ENCODE measurements at regions not wholly inside any gene's neighbourhood (a gene's known extent, or its start where the extent isn't known, plus 50 kb on each side); places are given as distances from the start of the nearest gene placed in this dataset.
"Not testable (repeated sequence)": the region's sequence is repeated elsewhere in the genome, so short reads cannot be mapped to it uniquely, and the experiment has no call there.

DNA sequence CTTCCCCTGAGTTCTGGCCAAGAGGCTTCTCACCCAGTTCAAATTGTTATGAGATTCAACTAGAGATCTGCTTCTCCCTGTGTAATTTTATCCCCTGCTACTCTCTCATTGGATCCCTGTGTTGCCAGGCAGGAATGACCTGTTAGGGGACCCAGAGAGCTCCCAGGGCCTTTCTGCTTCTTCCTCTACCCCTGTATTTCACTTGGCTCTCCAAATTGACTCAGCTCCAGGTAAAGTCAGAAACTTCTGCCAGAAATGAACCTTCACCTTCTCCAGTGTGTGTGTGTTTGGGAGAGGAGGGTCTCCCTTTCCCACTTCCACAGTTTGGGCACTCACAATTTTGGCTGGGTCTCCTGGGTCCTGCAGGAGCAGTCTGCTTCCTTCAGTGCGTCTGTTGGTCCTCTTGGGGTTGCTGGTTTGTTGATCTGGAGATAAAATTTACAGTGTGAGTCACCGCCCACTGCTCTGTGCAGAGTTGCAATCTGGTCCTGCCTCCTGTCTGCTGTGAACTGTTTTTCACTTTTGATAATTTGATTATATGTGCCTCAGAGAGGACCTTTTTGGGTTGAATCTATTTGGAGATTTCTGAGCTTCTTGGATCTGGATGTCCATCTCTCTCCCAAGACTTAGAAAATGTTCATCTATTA lies 112.4 kb upstream of the EDA2R start:
- DNase-seq (ENCODE audit: insufficient read length, low spot score) (no peak), FAIRE-seq (no peak)
- TF ChIP-seq, protein P1, sequence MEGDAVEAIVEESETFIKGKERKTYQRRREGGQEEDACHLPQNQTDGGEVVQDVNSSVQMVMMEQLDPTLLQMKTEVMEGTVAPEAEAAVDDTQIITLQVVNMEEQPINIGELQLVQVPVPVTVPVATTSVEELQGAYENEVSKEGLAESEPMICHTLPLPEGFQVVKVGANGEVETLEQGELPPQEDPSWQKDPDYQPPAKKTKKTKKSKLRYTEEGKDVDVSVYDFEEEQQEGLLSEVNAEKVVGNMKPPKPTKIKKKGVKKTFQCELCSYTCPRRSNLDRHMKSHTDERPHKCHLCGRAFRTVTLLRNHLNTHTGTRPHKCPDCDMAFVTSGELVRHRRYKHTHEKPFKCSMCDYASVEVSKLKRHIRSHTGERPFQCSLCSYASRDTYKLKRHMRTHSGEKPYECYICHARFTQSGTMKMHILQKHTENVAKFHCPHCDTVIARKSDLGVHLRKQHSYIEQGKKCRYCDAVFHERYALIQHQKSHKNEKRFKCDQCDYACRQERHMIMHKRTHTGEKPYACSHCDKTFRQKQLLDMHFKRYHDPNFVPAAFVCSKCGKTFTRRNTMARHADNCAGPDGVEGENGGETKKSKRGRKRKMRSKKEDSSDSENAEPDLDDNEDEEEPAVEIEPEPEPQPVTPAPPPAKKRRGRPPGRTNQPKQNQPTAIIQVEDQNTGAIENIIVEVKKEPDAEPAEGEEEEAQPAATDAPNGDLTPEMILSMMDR (IDR thresholded peaks at IDR 0.05; ENCODE audit: insufficient read depth, missing control alignments), result no peak

DNA sequence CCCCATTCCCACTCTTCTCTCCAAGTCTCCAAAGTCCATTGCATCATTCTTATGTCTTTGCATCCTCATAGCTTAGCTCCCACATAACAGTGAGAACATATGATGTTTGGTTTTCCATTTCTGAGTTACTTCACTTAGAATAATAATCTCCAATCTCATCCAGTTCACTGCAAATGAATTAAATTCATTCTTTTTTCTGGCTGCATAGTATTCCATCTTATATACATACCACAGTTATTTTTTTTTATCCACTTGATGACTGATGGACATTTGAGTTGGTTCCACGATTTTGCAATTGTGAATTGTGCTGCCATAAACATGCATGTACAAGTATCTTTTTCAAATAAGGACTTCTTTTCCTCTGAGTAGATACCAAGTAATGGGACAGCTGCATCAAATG lies 105.6 kb upstream of the EDA2R start:
- not testable (repeated sequence) for DNase-seq (ENCODE audit: insufficient read length, low spot score); FAIRE-seq

DNA sequence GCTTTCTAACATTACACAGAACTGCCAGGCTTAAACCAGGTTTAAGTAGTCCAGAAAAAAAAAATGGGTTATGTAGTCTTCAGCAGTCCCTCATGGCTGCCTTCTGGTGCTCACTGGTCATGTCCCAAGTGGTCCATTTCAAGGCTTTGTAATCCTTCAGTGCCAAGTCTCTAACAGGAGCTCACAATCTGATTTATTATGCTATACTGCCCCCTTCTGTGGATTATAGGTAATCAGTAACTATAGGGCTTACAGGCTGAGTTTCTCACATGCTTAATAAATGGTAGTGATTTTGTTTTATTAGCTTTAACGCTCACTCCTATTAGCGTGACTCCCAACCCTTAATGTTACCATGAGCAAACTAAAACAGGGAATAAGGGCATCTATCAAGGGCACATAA lies 92.5 kb upstream of the EDA2R start:
- no peak for FAIRE-seq
- TF ChIP-seq, protein P1 (IDR thresholded peaks at IDR 0.05; ENCODE audit: insufficient read depth, missing control alignments), result peak; percentile 45
- DNase-seq (ENCODE audit: insufficient read length, low spot score), result no peak

DNA sequence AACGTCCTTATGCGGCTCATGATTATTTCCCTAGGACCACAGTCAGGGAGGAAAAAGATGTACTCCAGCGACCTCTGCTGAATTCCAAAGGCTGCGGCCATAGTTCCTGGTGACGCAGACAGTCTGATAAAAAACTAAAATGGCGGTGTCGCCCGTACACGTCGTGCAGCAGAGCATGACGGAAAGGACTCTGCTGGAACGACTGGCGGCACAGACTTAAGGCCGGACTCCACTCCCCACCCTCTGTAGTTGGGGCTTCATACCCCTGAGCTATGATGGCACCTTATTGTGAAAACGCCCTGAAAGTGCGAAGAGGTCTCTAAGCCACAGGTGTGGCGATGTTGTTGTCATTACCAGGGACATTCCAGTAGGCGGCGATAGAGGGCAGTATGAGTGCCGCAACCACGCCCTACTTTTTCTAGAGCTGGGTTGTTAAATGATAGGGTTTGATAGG lies 90.0 kb upstream of the EDA2R start:
- TF ChIP-seq, protein P1 (IDR thresholded peaks at IDR 0.05; ENCODE audit: insufficient read depth, missing control alignments), result peak; percentile 38
- no peak for FAIRE-seq
- no peak for DNase-seq (ENCODE audit: insufficient read length, low spot score)

DNA sequence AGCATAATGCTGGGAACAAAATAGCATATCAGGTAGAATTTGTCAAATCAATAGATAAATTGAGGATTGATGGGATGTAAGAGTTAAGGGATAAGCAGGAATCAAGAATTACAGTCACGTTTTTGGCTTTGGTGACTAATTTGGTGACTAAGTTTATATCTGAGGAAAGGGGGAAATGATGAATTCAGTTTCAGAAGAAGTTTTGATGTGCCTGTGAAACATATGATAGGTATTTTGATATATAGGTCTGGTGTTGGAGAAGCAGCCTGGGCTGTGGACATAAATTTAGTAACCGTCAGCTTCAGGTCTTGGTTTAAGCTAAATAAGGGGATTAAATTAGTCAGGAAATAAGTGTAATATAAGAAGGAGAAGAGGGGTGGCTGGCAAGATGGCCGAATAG lies 79.0 kb upstream of the EDA2R start:
- TF ChIP-seq, protein P1 (IDR thresholded peaks at IDR 0.05; ENCODE audit: insufficient read depth, missing control alignments), result no peak
- FAIRE-seq (no peak), DNase-seq (ENCODE audit: insufficient read length, low spot score) (no peak)

DNA sequence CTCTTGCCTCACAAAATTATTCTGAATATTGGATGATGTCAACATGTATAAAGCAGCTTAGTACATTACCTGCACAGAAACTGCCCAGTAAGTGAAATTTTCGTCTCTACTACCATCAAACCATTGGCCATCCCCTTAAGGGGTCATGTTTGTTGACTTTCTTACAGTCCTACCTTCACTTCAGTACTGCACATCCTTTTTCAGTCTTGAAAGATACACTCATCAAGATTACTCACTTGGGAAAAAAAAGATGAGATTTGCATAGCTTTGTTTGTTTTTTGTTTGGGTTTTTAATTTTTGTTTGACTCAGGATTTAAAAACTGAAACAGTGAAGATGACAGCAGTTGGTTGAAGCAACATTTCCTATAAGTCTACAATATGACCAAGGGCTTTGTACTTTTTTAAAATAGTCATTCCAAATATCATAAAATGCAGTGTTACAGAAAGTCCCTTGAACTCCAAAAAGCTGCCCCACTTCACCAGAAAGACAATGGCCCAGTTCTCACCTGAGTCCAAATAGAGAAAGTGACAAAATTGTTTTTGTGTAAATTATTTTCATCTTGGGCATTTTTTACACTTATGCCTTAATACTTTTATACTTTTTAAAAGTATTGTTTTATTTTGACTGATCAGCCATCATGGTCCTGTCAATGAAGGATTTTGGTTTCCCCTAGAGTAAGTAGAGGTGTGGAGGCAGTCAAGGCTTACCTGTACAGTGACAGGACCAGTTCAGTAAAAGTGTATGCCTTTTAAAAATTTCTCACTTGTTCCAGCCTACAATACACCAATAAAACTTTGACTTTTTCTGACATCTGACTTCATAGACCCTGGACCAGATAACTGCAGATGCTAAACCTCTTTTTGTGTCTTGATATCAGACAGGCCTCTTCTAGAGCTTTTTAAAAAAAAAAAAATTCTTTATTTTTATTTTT lies 59.7 kb upstream of the EDA2R start:
- FAIRE-seq, result no peak
- DNase-seq (ENCODE audit: insufficient read length, low spot score), result no peak
- TF ChIP-seq, protein P1 (IDR thresholded peaks at IDR 0.05; ENCODE audit: insufficient read depth, missing control alignments), result no peak

DNA sequence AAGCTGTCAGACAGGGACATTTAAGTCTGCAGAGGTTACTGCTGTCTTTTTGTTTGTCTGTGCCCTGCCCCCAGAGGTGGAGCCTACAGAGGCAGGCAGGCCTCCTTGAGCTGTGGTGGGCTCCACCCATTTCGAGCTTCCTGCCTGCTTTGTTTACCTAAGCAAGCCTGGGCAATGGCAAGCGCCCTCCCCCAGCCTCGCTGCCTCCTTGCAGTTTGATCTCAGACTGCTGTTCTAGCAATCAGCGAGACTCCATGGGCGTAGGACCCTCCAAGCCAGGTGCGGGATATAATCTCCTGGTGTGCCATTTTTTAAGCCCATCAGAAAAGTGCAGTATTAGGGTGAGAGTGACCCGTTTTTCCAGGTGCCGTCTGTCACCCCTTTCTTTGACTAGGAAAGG lies 53.6 kb upstream of the EDA2R start:
- FAIRE-seq; DNase-seq (ENCODE audit: insufficient read length, low spot score): not testable (repeated sequence)

Data from D721Med (cell line).